ENCODE measurements at regions not wholly inside any gene's neighbourhood (a gene's known extent, or its start where the extent isn't known, plus 50 kb on each side); places are given as distances from the start of the nearest gene placed in this dataset.

GRCh38 chr3:55164876-55165275 lies 237.0 kb upstream of the LRTM1 start:
- no peaks in the 10 kb centered on the region for H3K27me3 ChIP-seq (replicated peaks in 1 of 2; ENCODE audit: control insufficient read depth in 2 of 2, insufficient read depth in 2 of 2, low read length in 1 of 2)
- no peak for ATAC-seq
- H3K4me1 ChIP-seq (ENCODE audit: control insufficient read depth, insufficient read depth, low read length) = no peaks in the 10 kb centered on the region
- H3K36me3 ChIP-seq (ENCODE audit: control insufficient read depth in 2 of 2, insufficient read depth in 2 of 2, low read length in 1 of 2) = no peaks in the 10 kb centered on the region
- RAD21 ChIA-PET (ENCODE audit: unreplicated experiment) = no interaction called here
- no peaks in the 10 kb centered on the region for H4K20me1 ChIP-seq (ENCODE audit: control insufficient read depth, insufficient read depth)
- H3K4me3 ChIP-seq = no peak overlapping the region
- TF ChIP-seq ATF7 (IDR thresholded peaks at IDR 0.05; ENCODE audit: low read depth) (no peak), NR2F1 (conservative IDR thresholded peaks at IDR 0.05) (no peak), EZH2 (IDR thresholded peaks at IDR 0.05; ENCODE audit: borderline replicate concordance, control insufficient read depth, low read depth, low read length) (no peak), SMARCA5 (IDR thresholded peaks at IDR 0.05) (no peak), RBBP5 (conservative IDR thresholded peaks at IDR 0.05) (no peak), ZNF24 (IDR thresholded peaks at IDR 0.05) (no peak), HDAC2 (IDR thresholded peaks at IDR 0.05) (no peak), RELA (IDR thresholded peaks at IDR 0.05; ENCODE audit: borderline replicate concordance, partially characterized antibody) (no peak), SMC3 (IDR thresholded peaks at IDR 0.05; ENCODE audit: borderline replicate concordance, low read length) (no peak), NR2C2 (IDR thresholded peaks at IDR 0.05; ENCODE audit: borderline replicate concordance, control insufficient read depth, insufficient read length, low read depth) (no peak), SUZ12 (IDR thresholded peaks at IDR 0.05; ENCODE audit: unreplicated experiment) (no peak), HDAC6 (IDR thresholded peaks at IDR 0.05; ENCODE audit: unreplicated experiment) (no peak), YY1 (IDR thresholded peaks at IDR 0.05; ENCODE audit: low read depth, low read length) (no peak)
- TF ChIP-seq, protein P1, sequence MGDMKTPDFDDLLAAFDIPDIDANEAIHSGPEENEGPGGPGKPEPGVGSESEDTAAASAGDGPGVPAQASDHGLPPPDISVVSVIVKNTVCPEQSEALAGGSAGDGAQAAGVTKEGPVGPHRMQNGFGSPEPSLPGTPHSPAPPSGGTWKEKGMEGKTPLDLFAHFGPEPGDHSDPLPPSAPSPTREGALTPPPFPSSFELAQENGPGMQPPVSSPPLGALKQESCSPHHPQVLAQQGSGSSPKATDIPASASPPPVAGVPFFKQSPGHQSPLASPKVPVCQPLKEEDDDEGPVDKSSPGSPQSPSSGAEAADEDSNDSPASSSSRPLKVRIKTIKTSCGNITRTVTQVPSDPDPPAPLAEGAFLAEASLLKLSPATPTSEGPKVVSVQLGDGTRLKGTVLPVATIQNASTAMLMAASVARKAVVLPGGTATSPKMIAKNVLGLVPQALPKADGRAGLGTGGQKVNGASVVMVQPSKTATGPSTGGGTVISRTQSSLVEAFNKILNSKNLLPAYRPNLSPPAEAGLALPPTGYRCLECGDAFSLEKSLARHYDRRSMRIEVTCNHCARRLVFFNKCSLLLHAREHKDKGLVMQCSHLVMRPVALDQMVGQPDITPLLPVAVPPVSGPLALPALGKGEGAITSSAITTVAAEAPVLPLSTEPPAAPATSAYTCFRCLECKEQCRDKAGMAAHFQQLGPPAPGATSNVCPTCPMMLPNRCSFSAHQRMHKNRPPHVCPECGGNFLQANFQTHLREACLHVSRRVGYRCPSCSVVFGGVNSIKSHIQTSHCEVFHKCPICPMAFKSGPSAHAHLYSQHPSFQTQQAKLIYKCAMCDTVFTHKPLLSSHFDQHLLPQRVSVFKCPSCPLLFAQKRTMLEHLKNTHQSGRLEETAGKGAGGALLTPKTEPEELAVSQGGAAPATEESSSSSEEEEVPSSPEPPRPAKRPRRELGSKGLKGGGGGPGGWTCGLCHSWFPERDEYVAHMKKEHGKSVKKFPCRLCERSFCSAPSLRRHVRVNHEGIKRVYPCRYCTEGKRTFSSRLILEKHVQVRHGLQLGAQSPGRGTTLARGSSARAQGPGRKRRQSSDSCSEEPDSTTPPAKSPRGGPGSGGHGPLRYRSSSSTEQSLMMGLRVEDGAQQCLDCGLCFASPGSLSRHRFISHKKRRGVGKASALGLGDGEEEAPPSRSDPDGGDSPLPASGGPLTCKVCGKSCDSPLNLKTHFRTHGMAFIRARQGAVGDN (IDR thresholded peaks at IDR 0.05) = no peak
- TF ChIP-seq, protein P2, sequence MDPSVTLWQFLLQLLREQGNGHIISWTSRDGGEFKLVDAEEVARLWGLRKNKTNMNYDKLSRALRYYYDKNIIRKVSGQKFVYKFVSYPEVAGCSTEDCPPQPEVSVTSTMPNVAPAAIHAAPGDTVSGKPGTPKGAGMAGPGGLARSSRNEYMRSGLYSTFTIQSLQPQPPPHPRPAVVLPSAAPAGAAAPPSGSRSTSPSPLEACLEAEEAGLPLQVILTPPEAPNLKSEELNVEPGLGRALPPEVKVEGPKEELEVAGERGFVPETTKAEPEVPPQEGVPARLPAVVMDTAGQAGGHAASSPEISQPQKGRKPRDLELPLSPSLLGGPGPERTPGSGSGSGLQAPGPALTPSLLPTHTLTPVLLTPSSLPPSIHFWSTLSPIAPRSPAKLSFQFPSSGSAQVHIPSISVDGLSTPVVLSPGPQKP (IDR thresholded peaks at IDR 0.05; ENCODE audit: low read depth, low read length) = no peak
- TF ChIP-seq, protein P3, sequence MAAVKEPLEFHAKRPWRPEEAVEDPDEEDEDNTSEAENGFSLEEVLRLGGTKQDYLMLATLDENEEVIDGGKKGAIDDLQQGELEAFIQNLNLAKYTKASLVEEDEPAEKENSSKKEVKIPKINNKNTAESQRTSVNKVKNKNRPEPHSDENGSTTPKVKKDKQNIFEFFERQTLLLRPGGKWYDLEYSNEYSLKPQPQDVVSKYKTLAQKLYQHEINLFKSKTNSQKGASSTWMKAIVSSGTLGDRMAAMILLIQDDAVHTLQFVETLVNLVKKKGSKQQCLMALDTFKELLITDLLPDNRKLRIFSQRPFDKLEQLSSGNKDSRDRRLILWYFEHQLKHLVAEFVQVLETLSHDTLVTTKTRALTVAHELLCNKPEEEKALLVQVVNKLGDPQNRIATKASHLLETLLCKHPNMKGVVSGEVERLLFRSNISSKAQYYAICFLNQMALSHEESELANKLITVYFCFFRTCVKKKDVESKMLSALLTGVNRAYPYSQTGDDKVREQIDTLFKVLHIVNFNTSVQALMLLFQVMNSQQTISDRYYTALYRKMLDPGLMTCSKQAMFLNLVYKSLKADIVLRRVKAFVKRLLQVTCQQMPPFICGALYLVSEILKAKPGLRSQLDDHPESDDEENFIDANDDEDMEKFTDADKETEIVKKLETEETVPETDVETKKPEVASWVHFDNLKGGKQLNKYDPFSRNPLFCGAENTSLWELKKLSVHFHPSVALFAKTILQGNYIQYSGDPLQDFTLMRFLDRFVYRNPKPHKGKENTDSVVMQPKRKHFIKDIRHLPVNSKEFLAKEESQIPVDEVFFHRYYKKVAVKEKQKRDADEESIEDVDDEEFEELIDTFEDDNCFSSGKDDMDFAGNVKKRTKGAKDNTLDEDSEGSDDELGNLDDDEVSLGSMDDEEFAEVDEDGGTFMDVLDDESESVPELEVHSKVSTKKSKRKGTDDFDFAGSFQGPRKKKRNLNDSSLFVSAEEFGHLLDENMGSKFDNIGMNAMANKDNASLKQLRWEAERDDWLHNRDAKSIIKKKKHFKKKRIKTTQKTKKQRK (IDR thresholded peaks at IDR 0.05; ENCODE audit: low read depth, low read length) = no peak
- in situ Hi-C loops (cut with MboI) = no loop called here
- H3K4me2 ChIP-seq (ENCODE audit: control insufficient read depth, insufficient read depth) = no peak overlapping the region
- BruUV-seq (replicated peaks) = no TSS peak
- 62% methylated on average over 1 of the region's 1 CpG for WGBS (ENCODE audit: insufficient coverage, insufficient replicate concordance, low lambda C conversion rate, missing lambda C conversion rate)
- intact Hi-C loops (cut with micrococcal nuclease; ENCODE audit: unreplicated experiment) = no loop called here
- H3K27ac ChIP-seq (ENCODE audit: control insufficient read depth, insufficient read depth) = no peak overlapping the region
- H2AFZ ChIP-seq (ENCODE audit: control insufficient read depth, low read depth, low read length) = no peak overlapping the region
- FAIRE-seq = no peak
- SMC1A ChIA-PET (ENCODE audit: uncharacterized antibody, unreplicated experiment) = no interaction called here
- POLR2A ChIA-PET = no interaction called here
- H3K9ac ChIP-seq (ENCODE audit: control insufficient read depth, insufficient read depth, low read length) = no peak overlapping the region
- DNase-seq (ENCODE audit: low read depth, low spot score) = no peak
- H3K9me3 ChIP-seq (replicated peaks; ENCODE audit: control insufficient read depth, insufficient read depth, low read length) = no peaks in the 10 kb centered on the region
- CTCF ChIA-PET = no interaction called here
- no peaks in the 10 kb centered on the region for H3K79me2 ChIP-seq (ENCODE audit: control insufficient read depth, insufficient read depth, low read length)

All from GM12878 (cell line).